K562 (cell line): ENCODE measurements at regions not wholly inside any gene's neighbourhood (a gene's known extent, or its start where the extent isn't known, plus 50 kb on each side); places are given as distances from the start of the nearest gene placed in this dataset.
A peak's percentile ranks its signal among the peaks of the same experiment; 100 is the strongest.

ENCODE experiments used
- ARID3A ChIP-seq: IDR thresholded peaks from 2 replicates; pipeline ENCODE4 v1.6.1; 2012; ENCODE audit warnings: low read depth, low read length, improper control_type of control experiment, borderline replicate concordance
- CBFA2T3 ChIP-seq: fragments of 450-650 bp; IDR thresholded peaks from 2 replicates; pipeline ENCODE4 v1.6.1; 2017
- CHAMP1 ChIP-seq: fragments of 450-650 bp; IDR thresholded peaks from 2 replicates; pipeline ENCODE4 v1.6.1; 2016; ENCODE audit warnings: mild to moderate bottlenecking
- GABPA ChIP-seq: fragments of 200-800 bp; sonication (Bioruptor generic); conservative IDR thresholded peaks from 2 replicates; pipeline ENCODE4 v1.6.1; 2016; ENCODE audit warnings: low read depth, missing genetic modification characterization, missing compliant biosample characterization
- KDM5B ChIP-seq: fragments of 200-600 bp; sonication (generic); IDR thresholded peaks from 2 replicates; pipeline ENCODE4 v1.6.1; 2012; ENCODE audit warnings: low read depth, mild to moderate bottlenecking, moderate library complexity, low read length, control low read depth, inconsistent platforms; ENCODE audit not compliant: insufficient replicate concordance
- KLF16 ChIP-seq: IDR thresholded peaks from 2 replicates; pipeline ENCODE4 v1.6.1; 2016; ENCODE audit warnings: antibody characterized with exemption
- L3MBTL2 ChIP-seq: fragments of 450-650 bp; IDR thresholded peaks from 2 replicates; pipeline ENCODE4 v1.6.1; 2016; ENCODE audit warnings: mild to moderate bottlenecking, moderate library complexity
- NFXL1 ChIP-seq: fragments of 450-650 bp; formaldehyde crosslinking; IDR thresholded peaks from 2 replicates; pipeline ENCODE4 v1.4.0; 2021; ENCODE audit warnings: mild to moderate bottlenecking
- PML ChIP-seq: IDR thresholded peaks from 2 replicates; pipeline ENCODE4 v1.6.1; 2012; ENCODE audit warnings: low read length, inconsistent platforms
- RCOR1 ChIP-seq, 2 experiments: IDR thresholded peaks; 2 replicates each; pipeline ENCODE4 v1.6.1; 2012; ENCODE audit warnings: low read depth in 2 of 2, low read length in 2 of 2, borderline replicate concordance in 1 of 2, improper control_type of control experiment in 1 of 2
- RNF219 ChIP-seq: fragments of 250-450 bp; sonication (Bioruptor Pico); IDR thresholded peaks from 2 replicates; pipeline ENCODE4 v1.5.0; 2022; ENCODE audit warnings: mild to moderate bottlenecking
- SPI1 ChIP-seq: IDR thresholded peaks from 2 replicates; pipeline ENCODE4 v1.6.1; 2011; ENCODE audit warnings: low read depth, low read length, control low read depth, borderline replicate concordance
- SREBF1 ChIP-seq: fragments of 150-350 bp; IDR thresholded peaks from 2 replicates; pipeline ENCODE4 v1.6.1; 2014; ENCODE audit warnings: antibody characterized with exemption, low read depth, low read length, borderline replicate concordance
- TCF3 ChIP-seq: sonication (generic); formaldehyde crosslinking; IDR thresholded peaks from 2 replicates; pipeline ENCODE4 v1.4.0; 2020; ENCODE audit warnings: mild to moderate bottlenecking, missing genetic modification reagents
- ZNF23 ChIP-seq: fragments of 250-450 bp; sonication (Bioruptor Pico); IDR thresholded peaks from 2 replicates; pipeline ENCODE4 v1.4.0; 2020; ENCODE audit warnings: mild to moderate bottlenecking

GRCh38 chr19:30864391-30865215 is 484.6 kb downstream of the TSHZ3 start (continued):
- TF ChIP-seq GABPA (tag) (peak; percentile 64), SREBF1 (no peak), CHAMP1 (no peak), SPI1 (peak; percentile 60; the same call in 1 of the 2 replicates), KDM5B (no peak), PML (no peak), RNF219 (no peak), CBFA2T3 (peak; percentile 44; the same call in 1 of the 2 replicates), L3MBTL2 (peak; percentile 37), KLF16 (peak; percentile 49; the same call in 1 of the 2 replicates), NFXL1 (CRISPR knock-in tag) (no peak), ARID3A (no peak), TCF3 (CRISPR knock-in tag) (peak; percentile 31; the same call in 1 of the 2 replicates), RCOR1 (IDR thresholded peaks at IDR 0.05; ENCODE audit: borderline replicate concordance in 1 of 2, low read depth in 2 of 2, low read length in 2 of 2) (peak in 1 of 2 experiments; percentile 50; a peak in 1 of 4 replicates), ZNF23 (CRISPR knock-in tag) (no peak)
